GM19455 (cell line): ENCODE measurements at regions not wholly inside any gene's neighbourhood (a gene's known extent, or its start where the extent isn't known, plus 50 kb on each side); places are given as distances from the start of the nearest gene placed in this dataset.

Experiments
- ATAC-seq: cut with Tn5 transposase; IDR thresholded peaks from one replicate; pipeline ENCODE4 v1.9.1; 2021; ENCODE audit not compliant: unreplicated experiment

- no peak for ATAC-seq
Observed at GRCh38 chr2:217081799-217082198, 221.9 kb upstream of the TNP1 start.

- no peak for ATAC-seq
Observed at GRCh38 chr2:217079165-217079564, 219.3 kb upstream of the TNP1 start.

- ATAC-seq, result no peak
Observed at GRCh38 chr2:217077831-217078407, 218.1 kb upstream of the TNP1 start.

GRCh38 chr2:217076657-217077232, 216.9 kb upstream of the TNP1 start:
- no peak for ATAC-seq

- ATAC-seq, result no peak
Observed at GRCh38 chr2:217076058-217076435, 216.2 kb upstream of the TNP1 start.

- no peak for ATAC-seq
Observed at GRCh38 chr2:217075268-217076057, 215.6 kb upstream of the TNP1 start.

- ATAC-seq, result no peak
Observed at GRCh38 chr2:217074576-217075255, 214.9 kb upstream of the TNP1 start.

- no peak for ATAC-seq
Observed at GRCh38 chr2:217071416-217071815, 211.6 kb upstream of the TNP1 start.

GRCh38 chr2:217070611-217071010, 210.7 kb upstream of the TNP1 start:
- no peak for ATAC-seq

GRCh38 chr2:217070043-217070430, 210.2 kb upstream of the TNP1 start:
- ATAC-seq, result no peak

- no peak for ATAC-seq
Observed at GRCh38 chr2:217069263-217070042, 209.6 kb upstream of the TNP1 start.

GRCh38 chr2:217068677-217069250, 208.9 kb upstream of the TNP1 start:
- ATAC-seq, result no peak

GRCh38 chr2:217067787-217068186, 207.9 kb upstream of the TNP1 start:
- no peak for ATAC-seq

- ATAC-seq, result no peak
Observed at GRCh38 chr2:217066510-217067270, 206.8 kb upstream of the TNP1 start.

GRCh38 chr2:217065695-217066405, 206.0 kb upstream of the TNP1 start:
- no peak for ATAC-seq

GRCh38 chr2:217065012-217065290, 205.1 kb upstream of the TNP1 start:
- ATAC-seq, result no peak

GRCh38 chr2:217064234-217065011, 204.6 kb upstream of the TNP1 start:
- no peak for ATAC-seq

GRCh38 chr2:217063238-217063755, 203.4 kb upstream of the TNP1 start:
- ATAC-seq, result no peak

GRCh38 chr2:217062768-217063167, 202.9 kb upstream of the TNP1 start:
- no peak for ATAC-seq
